Gastroesophageal sphincter (tissue), 3 donors: ENCODE measurements at regions not wholly inside any gene's neighbourhood (a gene's known extent, or its start where the extent isn't known, plus 50 kb on each side); places are given as distances from the start of the nearest gene placed in this dataset.

Experiments used
- POLR2A ChIP-seq, 2 donors: fragments of 450-650 bp; IDR thresholded peaks; one replicate each; pipeline ENCODE4 v1.6.1; 2017; ENCODE audit warnings: antibody characterized with exemption in 2 of 2, mild to moderate bottlenecking in 2 of 2, moderate library complexity in 1 of 2
- POLR2AphosphoS5 ChIP-seq: sonication (generic); formaldehyde crosslinking; IDR thresholded peaks from one replicate; pipeline ENCODE4 v1.6.1; 2017; ENCODE audit warnings: antibody characterized with exemption
- TF ChIP-seq, protein P1 (sequence below), 4 experiments: fragments of 200-600 bp in 2 of 4; fragments of 450-650 bp in 2 of 4; sonication (generic) in 1 of 4; IDR thresholded peaks; one replicate each; pipeline ENCODE4 v1.5.1; 2017 to 2019; ENCODE audit warnings: antibody characterized with exemption in 4 of 4, mild to moderate bottlenecking in 2 of 4, moderate library complexity in 2 of 4

GRCh38 chr2:150292807-150293206, 194.7 kb downstream of the RND3 start:
- TF ChIP-seq POLR2AphosphoS5: no peak
- TF ChIP-seq, protein P1, sequence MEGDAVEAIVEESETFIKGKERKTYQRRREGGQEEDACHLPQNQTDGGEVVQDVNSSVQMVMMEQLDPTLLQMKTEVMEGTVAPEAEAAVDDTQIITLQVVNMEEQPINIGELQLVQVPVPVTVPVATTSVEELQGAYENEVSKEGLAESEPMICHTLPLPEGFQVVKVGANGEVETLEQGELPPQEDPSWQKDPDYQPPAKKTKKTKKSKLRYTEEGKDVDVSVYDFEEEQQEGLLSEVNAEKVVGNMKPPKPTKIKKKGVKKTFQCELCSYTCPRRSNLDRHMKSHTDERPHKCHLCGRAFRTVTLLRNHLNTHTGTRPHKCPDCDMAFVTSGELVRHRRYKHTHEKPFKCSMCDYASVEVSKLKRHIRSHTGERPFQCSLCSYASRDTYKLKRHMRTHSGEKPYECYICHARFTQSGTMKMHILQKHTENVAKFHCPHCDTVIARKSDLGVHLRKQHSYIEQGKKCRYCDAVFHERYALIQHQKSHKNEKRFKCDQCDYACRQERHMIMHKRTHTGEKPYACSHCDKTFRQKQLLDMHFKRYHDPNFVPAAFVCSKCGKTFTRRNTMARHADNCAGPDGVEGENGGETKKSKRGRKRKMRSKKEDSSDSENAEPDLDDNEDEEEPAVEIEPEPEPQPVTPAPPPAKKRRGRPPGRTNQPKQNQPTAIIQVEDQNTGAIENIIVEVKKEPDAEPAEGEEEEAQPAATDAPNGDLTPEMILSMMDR (IDR thresholded peaks at IDR 0.05): no peak
- no peak for TF ChIP-seq POLR2A (IDR thresholded peaks at IDR 0.05)
